Gastroesophageal sphincter (tissue), 4 donors: ENCODE measurements at regions not wholly inside any gene's neighbourhood (a gene's known extent, or its start where the extent isn't known, plus 50 kb on each side); places are given as distances from the start of the nearest gene placed in this dataset.

Experiments used
- ATAC-seq: fragments of 150-250 bp; one replicate; pipeline ENCODE4 v1.9.1; 2016; ENCODE audit warnings: mild to moderate bottlenecking, moderate library complexity
- H3K27ac ChIP-seq, 4 donors: fragments of 200-600 bp; sonication (generic) in 3 of 4; 1 replicate in 3 of 4; 2 replicates in 1 of 4; pipeline ENCODE4 v1.5.1; 2016 to 2019
- H3K27me3 ChIP-seq: fragments of 200-600 bp; sonication (generic); one replicate; pipeline ENCODE4 v1.5.1; 2019
- H3K36me3 ChIP-seq, 2 donors: fragments of 200-600 bp; sonication (generic); one replicate each; pipeline ENCODE4 v1.5.1; 2019; ENCODE audit warnings: control low read depth in 1 of 2
- H3K4me1 ChIP-seq, 3 donors: fragments of 200-600 bp; sonication (generic); 1 replicate in 2 of 3; 2 replicates in 1 of 3; pipeline ENCODE4 v1.5.1; 2016 to 2019; ENCODE audit warnings: control low read depth in 2 of 3
- H3K4me3 ChIP-seq, 2 donors: fragments of 200-600 bp; sonication (generic); one replicate each; pipeline ENCODE4 v1.5.1; 2019; ENCODE audit warnings: mild to moderate bottlenecking in 1 of 2, moderate library complexity in 1 of 2
- H3K9me3 ChIP-seq, 3 donors: fragments of 200-600 bp; sonication (generic); one replicate each; pipeline ENCODE4 v1.5.1; 2017 to 2019; ENCODE audit warnings: control low read depth in 2 of 3
- EP300 ChIP-seq: sonication (generic); formaldehyde crosslinking; IDR thresholded peaks from one replicate; pipeline ENCODE4 v1.6.1; 2017; ENCODE audit warnings: antibody characterized with exemption, mild to moderate bottlenecking
- POLR2A ChIP-seq, 2 donors: fragments of 450-650 bp; IDR thresholded peaks; one replicate each; pipeline ENCODE4 v1.6.1; 2017; ENCODE audit warnings: antibody characterized with exemption in 2 of 2, mild to moderate bottlenecking in 2 of 2, moderate library complexity in 1 of 2
- POLR2AphosphoS5 ChIP-seq: sonication (generic); formaldehyde crosslinking; IDR thresholded peaks from one replicate; pipeline ENCODE4 v1.6.1; 2017; ENCODE audit warnings: antibody characterized with exemption
- WGBS, 2 donors: methylation state at CpG; one replicate each; pipeline ENCODE4 v1.1.5; 2018; ENCODE audit warnings: low coverage in 1 of 2; 5-methylcytosine and 5-hydroxymethylcytosine counted together
- TF ChIP-seq, protein P1 (sequence below), 4 experiments: fragments of 200-600 bp in 2 of 4; fragments of 450-650 bp in 2 of 4; sonication (generic) in 1 of 4; IDR thresholded peaks; one replicate each; pipeline ENCODE4 v1.5.1; 2017 to 2019; ENCODE audit warnings: antibody characterized with exemption in 4 of 4, mild to moderate bottlenecking in 2 of 4, moderate library complexity in 2 of 4

DNA sequence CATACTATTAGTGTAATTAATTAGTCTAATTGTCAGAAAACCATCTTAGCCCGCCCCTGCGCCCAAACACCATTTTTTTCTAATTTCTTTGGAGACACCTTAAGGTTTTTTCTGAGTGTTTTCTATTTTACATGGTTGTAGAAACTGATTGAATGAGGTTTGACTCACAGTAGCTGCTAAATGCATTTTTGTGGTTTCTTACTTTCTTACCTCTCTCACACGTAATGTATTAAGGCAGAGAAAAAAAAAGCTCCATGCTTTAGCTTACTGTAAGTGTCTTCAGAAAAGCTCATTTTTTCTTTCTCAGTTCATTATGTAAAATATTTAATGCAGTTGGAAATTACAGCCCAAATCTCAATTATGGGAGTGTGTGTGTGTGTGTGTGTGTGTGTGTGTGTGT is 548.5 kb upstream of the LRRTM4 start:
- Histone ChIP-seq H3K36me3 (no peaks in the 10 kb centered on the region), H3K4me3 (no peak overlapping the region), H3K4me1 (no peaks in the 10 kb centered on the region), H3K9me3 (no peaks in the 10 kb centered on the region), H3K27me3 (no peaks in the 10 kb centered on the region), H3K27ac (no peak overlapping the region)
- WGBS, 2 donors: 82 to 93% methylated on average over 3 of the region's 3 CpGs
- no peak for ATAC-seq
- TF ChIP-seq EP300 (no peak), POLR2AphosphoS5 (no peak), POLR2A (IDR thresholded peaks at IDR 0.05) (no peak)
- TF ChIP-seq, protein P1, sequence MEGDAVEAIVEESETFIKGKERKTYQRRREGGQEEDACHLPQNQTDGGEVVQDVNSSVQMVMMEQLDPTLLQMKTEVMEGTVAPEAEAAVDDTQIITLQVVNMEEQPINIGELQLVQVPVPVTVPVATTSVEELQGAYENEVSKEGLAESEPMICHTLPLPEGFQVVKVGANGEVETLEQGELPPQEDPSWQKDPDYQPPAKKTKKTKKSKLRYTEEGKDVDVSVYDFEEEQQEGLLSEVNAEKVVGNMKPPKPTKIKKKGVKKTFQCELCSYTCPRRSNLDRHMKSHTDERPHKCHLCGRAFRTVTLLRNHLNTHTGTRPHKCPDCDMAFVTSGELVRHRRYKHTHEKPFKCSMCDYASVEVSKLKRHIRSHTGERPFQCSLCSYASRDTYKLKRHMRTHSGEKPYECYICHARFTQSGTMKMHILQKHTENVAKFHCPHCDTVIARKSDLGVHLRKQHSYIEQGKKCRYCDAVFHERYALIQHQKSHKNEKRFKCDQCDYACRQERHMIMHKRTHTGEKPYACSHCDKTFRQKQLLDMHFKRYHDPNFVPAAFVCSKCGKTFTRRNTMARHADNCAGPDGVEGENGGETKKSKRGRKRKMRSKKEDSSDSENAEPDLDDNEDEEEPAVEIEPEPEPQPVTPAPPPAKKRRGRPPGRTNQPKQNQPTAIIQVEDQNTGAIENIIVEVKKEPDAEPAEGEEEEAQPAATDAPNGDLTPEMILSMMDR (IDR thresholded peaks at IDR 0.05): no peak

DNA sequence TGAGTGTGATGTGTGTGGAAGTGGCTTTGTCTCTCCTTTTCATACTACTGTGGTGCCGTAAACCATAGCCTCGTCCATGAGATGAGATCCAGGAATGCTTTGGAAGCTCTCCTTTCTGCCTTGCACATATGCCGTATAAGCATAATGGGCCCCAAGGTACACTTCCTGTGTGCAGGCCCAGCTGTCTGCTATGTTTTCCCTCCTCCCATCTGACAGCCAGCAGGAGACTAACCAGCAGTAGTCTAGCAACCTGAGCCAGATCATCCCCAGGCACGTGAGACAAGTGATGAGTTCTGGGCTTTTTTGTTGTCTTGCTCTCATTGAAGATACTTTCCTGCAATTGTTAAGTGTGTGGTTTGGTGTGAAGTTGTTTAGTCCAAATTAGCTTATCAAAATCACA is 555.5 kb upstream of the LRRTM4 start:
- WGBS, 2 donors: 0 to 55% methylated on average over 1 to 4 of the region's 4 CpGs
- TF ChIP-seq POLR2A (IDR thresholded peaks at IDR 0.05): no peak
- TF ChIP-seq, protein P1 (IDR thresholded peaks at IDR 0.05): no peak
- TF ChIP-seq POLR2AphosphoS5: no peak
- no peak for TF ChIP-seq EP300
- Histone ChIP-seq H3K27ac (no peak overlapping the region), H3K4me3 (no peak overlapping the region), H3K27me3 (no peaks in the 10 kb centered on the region), H3K4me1 (no peaks in the 10 kb centered on the region), H3K9me3 (no peaks in the 10 kb centered on the region), H3K36me3 (no peaks in the 10 kb centered on the region)
- no peak for ATAC-seq

DNA sequence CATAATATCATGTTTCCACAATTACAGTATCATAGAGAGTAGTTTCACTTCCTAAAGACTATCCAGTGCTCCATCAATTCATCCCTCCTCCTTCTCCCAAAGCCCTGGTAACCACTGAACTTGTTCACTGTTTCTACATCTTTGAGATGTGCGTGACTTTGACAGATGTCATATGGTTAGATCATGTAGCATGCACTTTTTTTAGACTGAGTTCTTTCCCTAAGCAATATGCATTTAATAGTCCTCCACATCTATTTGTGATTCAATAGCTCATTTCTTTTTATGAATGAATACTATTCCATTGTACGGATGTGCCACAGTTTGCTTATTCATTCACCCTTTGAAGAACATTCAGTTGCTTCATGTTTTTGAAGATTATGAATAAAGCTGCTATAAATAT is 560.4 kb upstream of the LRRTM4 start:
- no peak for ATAC-seq
- WGBS, 2 donors: 76% methylated on average over 2 of the region's 2 CpGs
- H3K36me3 ChIP-seq: no peaks in the 10 kb centered on the region

DNA sequence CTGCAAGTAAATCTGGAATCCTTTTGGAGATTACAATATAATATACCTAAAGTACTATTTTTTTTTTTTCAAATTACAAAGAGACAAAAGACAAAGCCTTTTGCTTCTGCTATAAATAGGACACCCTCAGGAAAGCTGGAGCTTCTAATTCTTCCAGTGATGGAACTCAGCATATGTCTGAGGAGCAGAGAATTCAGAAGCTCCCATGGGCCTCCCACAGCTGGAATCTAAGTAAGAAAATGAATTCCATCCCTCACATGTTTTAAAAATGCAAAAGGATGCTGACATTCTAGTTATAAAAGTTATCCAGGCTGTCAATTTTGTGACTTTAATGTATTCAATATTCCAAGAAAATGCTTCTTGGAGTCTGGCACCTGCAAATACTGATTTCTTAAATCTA is 571.3 kb upstream of the LRRTM4 start:
- Histone ChIP-seq H3K36me3 (no peaks in the 10 kb centered on the region), H3K4me1 (no peaks in the 10 kb centered on the region), H3K27ac (no peak overlapping the region), H3K9me3 (no peaks in the 10 kb centered on the region), H3K27me3 (no peaks in the 10 kb centered on the region), H3K4me3 (no peak overlapping the region)
- TF ChIP-seq POLR2A (IDR thresholded peaks at IDR 0.05) (no peak), POLR2AphosphoS5 (no peak), EP300 (no peak)
- TF ChIP-seq, protein P1 (IDR thresholded peaks at IDR 0.05): no peak
- no peak for ATAC-seq

More for the DNA sequence above, 560.4 kb upstream of the LRRTM4 start:
- Histone ChIP-seq H3K27me3 (no peaks in the 10 kb centered on the region), H3K9me3 (no peaks in the 10 kb centered on the region), H3K27ac (no peak overlapping the region), H3K4me3 (no peak overlapping the region), H3K4me1 (no peaks in the 10 kb centered on the region)
- TF ChIP-seq POLR2A (IDR thresholded peaks at IDR 0.05) (no peak), POLR2AphosphoS5 (no peak), EP300 (no peak)
- TF ChIP-seq, protein P1 (IDR thresholded peaks at IDR 0.05): no peak

DNA sequence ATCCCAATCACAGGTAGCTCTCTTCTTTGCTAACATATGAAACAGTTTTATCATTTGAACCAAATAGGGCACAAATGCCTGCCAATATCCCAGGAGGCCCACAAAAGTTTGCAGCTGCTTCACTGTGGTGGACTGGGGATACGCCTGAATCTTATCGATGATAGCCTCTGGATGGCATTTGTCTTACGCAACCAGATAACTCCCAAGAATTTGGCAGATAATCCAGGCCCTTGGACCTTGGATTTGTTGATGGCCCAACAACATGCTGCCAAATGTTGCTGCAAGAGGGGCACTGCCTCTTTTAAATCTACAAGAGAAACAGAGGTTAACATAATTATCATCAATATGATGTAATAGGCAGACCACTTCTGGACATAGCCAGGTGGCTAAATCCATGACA is 587.1 kb upstream of the LRRTM4 start:
- TF ChIP-seq, protein P1 (IDR thresholded peaks at IDR 0.05): no peak
- TF ChIP-seq EP300 (no peak), POLR2AphosphoS5 (no peak), POLR2A (IDR thresholded peaks at IDR 0.05) (no peak)
- Histone ChIP-seq H3K9me3 (peaks cover 0 to under 1% (median 0%) of the 10 kb centered on the region in 3 donors), H3K4me3 (no peak overlapping the region), H3K27ac (no peak overlapping the region), H3K4me1 (no peaks in the 10 kb centered on the region), H3K36me3 (no peaks in the 10 kb centered on the region), H3K27me3 (no peaks in the 10 kb centered on the region)
- ATAC-seq: no peak
- no CpG with 5 or more reads among the region's 3 CpGs for WGBS, 2 donors
